HEK293T (cell line): ENCODE measurements at regions not wholly inside any gene's neighbourhood (a gene's known extent, or its start where the extent isn't known, plus 50 kb on each side); places are given as distances from the start of the nearest gene placed in this dataset.

Experiments
- CTCF ChIA-PET: fragments of 350-600 bp; formaldehyde crosslinking; extraction: SDS; loops from one replicate; lab custom pipeline; 2021; ENCODE audit warnings: antibody characterized with exemption, inconsistent platforms; lab: Yijun Ruan, JAX
- POLR2A ChIA-PET: fragments of 350-600 bp; formaldehyde crosslinking; extraction: SDS; loops from one replicate; lab custom pipeline; 2020; ENCODE audit warnings: antibody characterized with exemption, inconsistent platforms; lab: Yijun Ruan, JAX
- DNase-seq: peaks from one replicate; pipeline ENCODE4 v3.0.0; 2012; ENCODE audit warnings: mixed read lengths; ENCODE audit errors: extremely low spot score
- ARNT ChIP-seq: fragments of 450-650 bp; IDR thresholded peaks from 2 replicates; pipeline ENCODE4 v1.6.1; 2017; ENCODE audit warnings: mild to moderate bottlenecking
- BHLHE40 ChIP-seq: fragments of 450-650 bp; IDR thresholded peaks from 2 replicates; pipeline ENCODE4 v1.6.1; 2016; ENCODE audit warnings: mild to moderate bottlenecking, moderate library complexity, borderline replicate concordance
- CTBP1 ChIP-seq: fragments of 450-650 bp; IDR thresholded peaks from 2 replicates; pipeline ENCODE4 v1.6.1; 2016; ENCODE audit warnings: borderline replicate concordance
- ELF4 ChIP-seq: fragments of 450-650 bp; IDR thresholded peaks from 2 replicates; pipeline ENCODE4 v1.6.1; 2017; ENCODE audit warnings: antibody characterized with exemption
- FOXA1 ChIP-seq: fragments of 450-650 bp; IDR thresholded peaks from 2 replicates; pipeline ENCODE4 v1.6.1; 2016; ENCODE audit warnings: mild to moderate bottlenecking
- FOXK2 ChIP-seq: fragments of 450-650 bp; IDR thresholded peaks from 2 replicates; pipeline ENCODE4 v1.6.1; 2016; ENCODE audit warnings: mild to moderate bottlenecking
- FOXM1 ChIP-seq: fragments of 450-650 bp; IDR thresholded peaks from 2 replicates; pipeline ENCODE4 v1.6.1; 2017; ENCODE audit warnings: mild to moderate bottlenecking, borderline replicate concordance
- HDGF ChIP-seq: fragments of 450-650 bp; IDR thresholded peaks from 2 replicates; pipeline ENCODE4 v1.6.1; 2017; ENCODE audit warnings: antibody characterized with exemption, borderline replicate concordance
- L3MBTL2 ChIP-seq: fragments of 450-650 bp; conservative IDR thresholded peaks from 2 replicates; pipeline ENCODE4 v1.6.1; 2016; ENCODE audit warnings: mild to moderate bottlenecking
- LEF1 ChIP-seq: fragments of 450-650 bp; IDR thresholded peaks from 2 replicates; pipeline ENCODE4 v1.6.1; 2017; ENCODE audit warnings: mild to moderate bottlenecking, borderline replicate concordance
- NFRKB ChIP-seq: fragments of 450-650 bp; IDR thresholded peaks from 2 replicates; pipeline ENCODE4 v1.6.1; 2016; ENCODE audit warnings: mild to moderate bottlenecking, moderate library complexity
- PKNOX1 ChIP-seq: fragments of 450-650 bp; IDR thresholded peaks from 2 replicates; pipeline ENCODE4 v1.6.1; 2016
- SP1 ChIP-seq: fragments of 450-650 bp; IDR thresholded peaks from 2 replicates; pipeline ENCODE4 v1.6.1; 2017
- SUZ12 ChIP-seq: fragments of 450-650 bp; IDR thresholded peaks from 2 replicates; pipeline ENCODE4 v1.6.1; 2016; ENCODE audit warnings: mild to moderate bottlenecking
- TARDBP ChIP-seq: fragments of 450-650 bp; IDR thresholded peaks from 2 replicates; pipeline ENCODE4 v1.6.1; 2016
- ZNF384 ChIP-seq: fragments of 450-650 bp; IDR thresholded peaks from 2 replicates; pipeline ENCODE4 v1.6.1; 2016

GRCh38 chr12:66929121-66929520, 250.2 kb upstream of the GRIP1 start:
- DNase-seq = no peak
- ChIA-PET CTCF (interaction anchor here (0.7 kb wide), 1 partner anchor 941 kb away, joined by 7 read pairs; no protein-coding TSS in a partner anchor), POLR2A (no interaction called here)
- TF ChIP-seq CTBP1 (no peak), FOXK2 (no peak)

- POLR2A ChIA-PET = no interaction called here
- CTCF ChIA-PET = no interaction called here
- TF ChIP-seq LEF1 = no peak
- TF ChIP-seq TARDBP = no peak
- TF ChIP-seq PKNOX1 = no peak
- no peak for DNase-seq
Measured at GRCh38 chr12:66931091-66931490, 252.2 kb upstream of the GRIP1 start.

DNA sequence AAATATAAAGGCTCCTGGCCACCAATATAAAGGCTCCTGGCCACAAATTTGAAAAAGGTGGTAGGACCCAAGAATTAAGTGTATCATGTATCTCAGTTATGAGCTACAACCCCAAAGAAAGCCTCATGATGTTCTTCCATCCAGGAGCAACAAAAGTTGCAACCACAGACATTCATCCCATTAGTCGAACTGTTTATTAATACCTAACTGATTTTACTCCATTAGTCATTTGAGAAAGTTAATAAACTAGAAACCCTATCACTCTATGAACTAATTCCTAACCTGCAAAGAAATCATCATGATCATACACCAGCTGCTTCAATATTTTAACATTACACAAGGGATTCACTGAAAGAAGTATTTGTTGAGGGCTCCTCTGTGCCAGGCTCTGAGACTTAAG, 253.2 kb upstream of the GRIP1 start:
- no peak for TF ChIP-seq FOXA1
- TF ChIP-seq ELF4 = no peak
- TF ChIP-seq TARDBP = no peak
- no peak for TF ChIP-seq FOXK2
- TF ChIP-seq L3MBTL2 = no peak
- TF ChIP-seq FOXM1 = no peak
- no peak for TF ChIP-seq HDGF
- TF ChIP-seq ARNT = no peak
- no peak for TF ChIP-seq SP1
- TF ChIP-seq CTBP1 = no peak
- TF ChIP-seq NFRKB = no peak
- no peak for TF ChIP-seq ZNF384
- TF ChIP-seq LEF1 = no peak
- no peak for DNase-seq
- POLR2A ChIA-PET = no interaction called here
- CTCF ChIA-PET = interaction anchor here (0.6 kb wide), 2 partner anchors 14 to 26 kb away, joined by 3 to 4 read pairs; no protein-coding TSS in a partner anchor

- TF ChIP-seq NFRKB = no peak
- TF ChIP-seq PKNOX1 = no peak
- TF ChIP-seq FOXA1 = no peak
- TF ChIP-seq L3MBTL2 = no peak
- TF ChIP-seq ARNT = no peak
- no peak for TF ChIP-seq TARDBP
- TF ChIP-seq ELF4 = no peak
- TF ChIP-seq SP1 = no peak
- TF ChIP-seq SUZ12 = no peak
- TF ChIP-seq ZNF384 = no peak
- TF ChIP-seq FOXK2 = no peak
- TF ChIP-seq HDGF = no peak
- TF ChIP-seq FOXM1 = no peak
- TF ChIP-seq CTBP1 = no peak
- ChIA-PET CTCF (no interaction called here), POLR2A (no interaction called here)
- DNase-seq = no peak
Measured at GRCh38 chr12:66934302-66935062, 255.6 kb upstream of the GRIP1 start.

- POLR2A ChIA-PET = interaction anchor here (1.3 kb wide), 1 partner anchor 328 kb away, joined by 3 read pairs; the partner anchor contains the start of gene CAND1
- TF ChIP-seq CTBP1 (no peak), FOXK2 (no peak), LEF1 (no peak), PKNOX1 (0 out of 2 replicates have a peak, but pooled peaks have one; percentile 34), ZNF384 (no peak)
- CTCF ChIA-PET = interaction anchor here (0.6 kb wide), 1 partner anchor 65 kb away, joined by 4 read pairs; no protein-coding TSS in a partner anchor
- DNase-seq = no peak
Measured at GRCh38 chr12:66941150-66941549, 262.3 kb upstream of the GRIP1 start.

DNA sequence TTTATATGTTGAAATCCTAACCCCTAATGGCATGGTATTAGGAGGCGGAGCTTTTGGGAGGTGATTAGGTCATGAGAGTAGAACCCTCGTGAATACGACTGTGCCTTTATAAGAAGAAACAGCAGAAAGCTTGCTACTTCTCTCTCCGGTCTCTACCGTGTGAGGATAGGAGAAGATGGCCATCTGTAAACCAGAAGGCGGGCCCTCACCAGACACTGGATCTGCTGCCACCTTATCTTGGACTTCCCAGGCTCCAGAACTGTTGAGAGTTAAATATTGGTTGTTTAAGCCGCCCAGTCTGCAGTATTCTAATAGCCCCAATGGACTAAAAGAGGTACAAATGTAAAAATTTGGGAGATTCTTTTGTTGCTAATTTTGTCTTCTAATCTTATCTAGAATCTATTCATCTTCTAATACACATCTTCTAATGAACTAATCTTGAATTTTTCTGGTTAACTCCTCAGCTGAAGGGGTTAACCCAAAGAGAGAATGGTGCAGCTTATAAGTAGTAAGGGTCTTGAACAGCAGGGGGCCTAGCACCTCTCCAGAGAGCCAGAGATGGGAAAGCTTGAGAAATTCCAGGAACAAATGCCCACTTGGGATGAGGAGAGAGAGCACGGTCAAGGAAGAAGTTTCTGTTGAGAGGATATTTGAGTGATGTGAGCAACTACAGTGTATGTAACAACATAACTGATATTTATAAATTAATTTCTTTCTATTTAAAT, 264.0 kb upstream of the GRIP1 start:
- no peak for DNase-seq
- ChIA-PET CTCF (interaction anchor here (0.5 to 1.0 kb wide), 4 partner anchors 9 to 810 kb away, joined by 3 to 4 read pairs (median 3); no protein-coding TSS in a partner anchor), POLR2A (no interaction called here)
- TF ChIP-seq ZNF384 (no peak), SUZ12 (no peak), BHLHE40 (no peak), CTBP1 (no peak), HDGF (no peak), SP1 (no peak), FOXA1 (no peak), ARNT (no peak), NFRKB (no peak), FOXM1 (no peak), L3MBTL2 (no peak), TARDBP (no peak), ELF4 (no peak), FOXK2 (no peak), PKNOX1 (no peak)
